HG02852 (cell line): ENCODE measurements at regions not wholly inside any gene's neighbourhood (a gene's known extent, or its start where the extent isn't known, plus 50 kb on each side); places are given as distances from the start of the nearest gene placed in this dataset.

Experiments
- ATAC-seq: cut with Tn5 transposase; IDR thresholded peaks from one replicate; pipeline ENCODE4 v1.9.1; 2021; ENCODE audit warnings: mild to moderate bottlenecking, moderate library complexity; ENCODE audit not compliant: unreplicated experiment

GRCh38 chr9:23563517-23563916, 262.5 kb downstream of the ELAVL2 start:
- ATAC-seq: no peak

GRCh38 chr9:23567516-23568165, 258.4 kb downstream of the ELAVL2 start:
- no peak for ATAC-seq

- ATAC-seq: no peak
Observed at GRCh38 chr9:23571414-23572104, 254.5 kb downstream of the ELAVL2 start.

- ATAC-seq: no peak
Observed at GRCh38 chr9:23573800-23574199, 252.2 kb downstream of the ELAVL2 start.

GRCh38 chr9:23577611-23578010, 248.4 kb downstream of the ELAVL2 start:
- ATAC-seq: no peak

GRCh38 chr9:23581931-23582330, 244.1 kb downstream of the ELAVL2 start:
- no peak for ATAC-seq

- no peak for ATAC-seq
Observed at GRCh38 chr9:23582836-23583235, 243.2 kb downstream of the ELAVL2 start.

GRCh38 chr9:23586906-23587305, 239.1 kb downstream of the ELAVL2 start:
- ATAC-seq: no peak

- ATAC-seq: no peak
Observed at GRCh38 chr9:23587433-23587832, 238.6 kb downstream of the ELAVL2 start.

GRCh38 chr9:23587903-23588302, 238.1 kb downstream of the ELAVL2 start:
- ATAC-seq: no peak

- ATAC-seq: no peak
Observed at GRCh38 chr9:23590276-23591000, 235.6 kb downstream of the ELAVL2 start.

- no peak for ATAC-seq
Observed at GRCh38 chr9:23594421-23594820, 231.6 kb downstream of the ELAVL2 start.

- ATAC-seq: no peak
Observed at GRCh38 chr9:23596913-23597634, 229.0 kb downstream of the ELAVL2 start.

GRCh38 chr9:23598994-23599393, 227.0 kb downstream of the ELAVL2 start:
- ATAC-seq: no peak

GRCh38 chr9:23603311-23603710, 222.7 kb downstream of the ELAVL2 start:
- ATAC-seq: no peak

GRCh38 chr9:23606107-23606506, 219.9 kb downstream of the ELAVL2 start:
- no peak for ATAC-seq

GRCh38 chr9:23608456-23608855, 217.6 kb downstream of the ELAVL2 start:
- no peak for ATAC-seq

- ATAC-seq: no peak
Observed at GRCh38 chr9:23611869-23612268, 214.2 kb downstream of the ELAVL2 start.

GRCh38 chr9:23615569-23615968, 210.5 kb downstream of the ELAVL2 start:
- ATAC-seq: no peak

GRCh38 chr9:23621188-23621587, 204.9 kb downstream of the ELAVL2 start:
- no peak for ATAC-seq

GRCh38 chr9:23621924-23622323, 204.1 kb downstream of the ELAVL2 start:
- ATAC-seq: no peak
